ENCODE measurements at regions not wholly inside any gene's neighbourhood (a gene's known extent, or its start where the extent isn't known, plus 50 kb on each side); places are given as distances from the start of the nearest gene placed in this dataset.

GRCh38 chr2:236787885-236788284 is 218.3 kb downstream of the ACKR3 start:
- H3K4me3 ChIP-seq: no peak overlapping the region
- no TSS peak for BruUV-seq (replicated peaks)
- H3F3A ChIP-seq (ENCODE audit: insufficient read depth, low read depth): no peaks in the 10 kb centered on the region
- intact Hi-C loops (cut with micrococcal nuclease; ENCODE audit: unreplicated experiment): no loop called here
- no peaks in the 10 kb centered on the region for H3K9me2 ChIP-seq (ENCODE audit: insufficient read depth)
- H3K36me3 ChIP-seq (ENCODE audit: low read depth): no peaks in the 10 kb centered on the region
- no peaks in the 10 kb centered on the region for H3K9me3 ChIP-seq (ENCODE audit: insufficient read depth, low read depth)
- TF ChIP-seq EZH2 (IDR thresholded peaks at IDR 0.05; ENCODE audit: low read depth) (no peak), CTCF (conservative IDR thresholded peaks at IDR 0.05) (no peak)
- no peak overlapping the region for H3K4me2 ChIP-seq
- H3K4me1 ChIP-seq (replicated peaks; ENCODE audit: insufficient read depth): peaks cover 8% of the 10 kb centered on the region
- no peak overlapping the region for H2AFZ ChIP-seq
- no peak for DNase-seq
- H3K79me2 ChIP-seq (ENCODE audit: low read depth): no peaks in the 10 kb centered on the region
- ChIA-PET CTCF (no interaction called here), POLR2A (ENCODE audit: unreplicated experiment) (no interaction called here)
- peaks cover 27% of the 10 kb centered on the region for H3K27me3 ChIP-seq (ENCODE audit: insufficient read depth, low read depth)
- no peak overlapping the region for H3K27ac ChIP-seq
- no peaks in the 10 kb centered on the region for H4K20me1 ChIP-seq (ENCODE audit: insufficient read depth)

- Histone ChIP-seq H4K20me1 (ENCODE audit: insufficient read depth) (no peaks in the 10 kb centered on the region), H3K27me3 (ENCODE audit: insufficient read depth, low read depth) (peaks cover 48% of the 10 kb centered on the region), H3K4me1 (replicated peaks; ENCODE audit: insufficient read depth) (no peaks in the 10 kb centered on the region), H3K36me3 (ENCODE audit: low read depth) (no peaks in the 10 kb centered on the region), H3K4me3 (no peak overlapping the region), H3K79me2 (ENCODE audit: low read depth) (no peaks in the 10 kb centered on the region), H3K9me3 (ENCODE audit: insufficient read depth, low read depth) (no peaks in the 10 kb centered on the region), H3K9me2 (ENCODE audit: insufficient read depth) (no peaks in the 10 kb centered on the region), H3F3A (ENCODE audit: insufficient read depth, low read depth) (no peaks in the 10 kb centered on the region), H3K4me2 (no peak overlapping the region), H2AFZ (no peak overlapping the region), H3K27ac (no peak overlapping the region)
- TF ChIP-seq CTCF (conservative IDR thresholded peaks at IDR 0.05) (no peak), EZH2 (IDR thresholded peaks at IDR 0.05; ENCODE audit: low read depth) (no peak)
- POLR2A ChIA-PET (ENCODE audit: unreplicated experiment): no interaction called here
- CTCF ChIA-PET: no interaction called here
- no TSS peak for BruUV-seq (replicated peaks)
- DNase-seq: no peak
- intact Hi-C loops (cut with micrococcal nuclease; ENCODE audit: unreplicated experiment): no loop called here
Observed at GRCh38 chr2:236790963-236791362, 221.3 kb downstream of the ACKR3 start.

- TF ChIP-seq CTCF (conservative IDR thresholded peaks at IDR 0.05) (no peak), EZH2 (IDR thresholded peaks at IDR 0.05; ENCODE audit: low read depth) (no peak)
- Histone ChIP-seq H3K27ac (no peak overlapping the region), H3K4me3 (no peak overlapping the region), H3K36me3 (ENCODE audit: low read depth) (no peaks in the 10 kb centered on the region), H3K27me3 (ENCODE audit: insufficient read depth, low read depth) (peaks cover 48% of the 10 kb centered on the region), H3K4me1 (replicated peaks; ENCODE audit: insufficient read depth) (no peaks in the 10 kb centered on the region), H2AFZ (no peak overlapping the region), H3F3A (ENCODE audit: insufficient read depth, low read depth) (no peaks in the 10 kb centered on the region), H3K4me2 (no peak overlapping the region), H4K20me1 (ENCODE audit: insufficient read depth) (no peaks in the 10 kb centered on the region), H3K9me3 (ENCODE audit: insufficient read depth, low read depth) (no peaks in the 10 kb centered on the region), H3K79me2 (ENCODE audit: low read depth) (no peaks in the 10 kb centered on the region), H3K9me2 (ENCODE audit: insufficient read depth) (no peaks in the 10 kb centered on the region)
- CTCF ChIA-PET: no interaction called here
- no TSS peak for BruUV-seq (replicated peaks)
- POLR2A ChIA-PET (ENCODE audit: unreplicated experiment): interaction anchor here (0.7 kb wide), 1 partner anchor 16 kb away, joined by 7 read pairs; no protein-coding TSS in a partner anchor
- intact Hi-C loops (cut with micrococcal nuclease; ENCODE audit: unreplicated experiment): no loop called here
- no peak for DNase-seq
Observed at GRCh38 chr2:236793023-236794011, 223.7 kb downstream of the ACKR3 start.
